GM19351 (cell line): ENCODE measurements at regions not wholly inside any gene's neighbourhood (a gene's known extent, or its start where the extent isn't known, plus 50 kb on each side); places are given as distances from the start of the nearest gene placed in this dataset.

Experiments used
- ATAC-seq: cut with Tn5 transposase; IDR thresholded peaks from one replicate; pipeline ENCODE4 v1.9.1; 2021; ENCODE audit warnings: mild to moderate bottlenecking, moderate library complexity; ENCODE audit not compliant: unreplicated experiment

DNA sequence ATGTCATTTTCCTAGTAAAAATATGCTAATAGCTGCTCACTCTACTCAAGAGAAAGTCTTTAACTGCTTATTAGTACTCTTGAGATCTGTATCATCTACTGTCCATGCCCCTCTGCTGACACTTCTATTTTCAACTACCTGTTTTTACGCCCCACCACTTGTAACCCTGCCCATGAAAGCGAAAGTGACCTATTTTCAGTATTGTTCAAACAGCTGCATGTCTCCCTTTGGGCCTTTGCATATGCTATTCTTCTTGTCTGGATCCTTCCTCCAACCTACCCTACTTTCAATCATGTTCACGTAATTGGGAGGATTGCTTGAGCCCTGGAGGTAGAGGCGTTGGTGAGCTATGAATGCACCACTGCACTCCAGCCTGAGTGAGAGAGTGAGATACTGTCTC is 1481.3 kb downstream of the GATA3 start:
- peak; percentile 89 for ATAC-seq

- no peak for ATAC-seq
Observed at GRCh38 chr10:9545073-9545472, 1472.6 kb upstream of the CELF2 start.

GRCh38 chr10:9547936-9548904 is 1469.5 kb upstream of the CELF2 start:
- ATAC-seq, result no peak

GRCh38 chr10:9550810-9551209 is 1466.9 kb upstream of the CELF2 start:
- no peak for ATAC-seq

GRCh38 chr10:9554321-9554720 is 1463.4 kb upstream of the CELF2 start:
- no peak for ATAC-seq

GRCh38 chr10:9560976-9561375 is 1456.7 kb upstream of the CELF2 start:
- no peak for ATAC-seq

- no peak for ATAC-seq
Observed at GRCh38 chr10:9561821-9562505, 1455.7 kb upstream of the CELF2 start.

GRCh38 chr10:9577746-9578145 is 1439.9 kb upstream of the CELF2 start:
- ATAC-seq, result no peak

DNA sequence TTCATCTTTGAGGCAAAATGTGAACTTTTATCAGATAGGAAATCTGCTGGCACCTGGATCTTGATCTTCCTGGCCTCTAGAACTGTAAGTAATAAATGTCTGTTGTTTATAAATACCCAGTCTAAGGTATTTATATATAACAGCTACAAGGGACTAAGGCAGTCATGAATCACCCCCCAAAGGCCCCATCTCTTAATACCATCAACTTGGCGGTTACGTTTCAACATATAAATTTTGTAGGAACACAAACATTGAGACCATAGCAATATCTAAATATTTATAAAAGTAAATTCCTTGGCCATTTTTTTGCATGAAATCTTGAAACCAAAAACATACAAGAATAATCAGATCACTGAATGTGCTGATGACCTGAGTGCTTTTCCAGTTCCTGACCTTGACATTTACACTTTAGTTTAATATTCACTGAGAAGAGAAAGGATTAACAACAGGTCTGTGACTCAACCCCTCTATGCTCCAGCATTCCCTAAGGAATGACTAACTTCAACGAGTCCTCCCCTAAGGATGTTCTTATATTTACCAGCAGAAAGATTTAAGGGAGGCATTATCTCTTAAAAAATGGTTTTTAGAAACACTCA is 1438.5 kb upstream of the CELF2 start:
- no peak for ATAC-seq

GRCh38 chr10:9582803-9583202 is 1434.9 kb upstream of the CELF2 start:
- ATAC-seq, result peak; percentile 62

- ATAC-seq, result no peak
Observed at GRCh38 chr10:9596368-9596920, 1421.2 kb upstream of the CELF2 start.

GRCh38 chr10:9602998-9603397 is 1414.7 kb upstream of the CELF2 start:
- ATAC-seq, result no peak

DNA sequence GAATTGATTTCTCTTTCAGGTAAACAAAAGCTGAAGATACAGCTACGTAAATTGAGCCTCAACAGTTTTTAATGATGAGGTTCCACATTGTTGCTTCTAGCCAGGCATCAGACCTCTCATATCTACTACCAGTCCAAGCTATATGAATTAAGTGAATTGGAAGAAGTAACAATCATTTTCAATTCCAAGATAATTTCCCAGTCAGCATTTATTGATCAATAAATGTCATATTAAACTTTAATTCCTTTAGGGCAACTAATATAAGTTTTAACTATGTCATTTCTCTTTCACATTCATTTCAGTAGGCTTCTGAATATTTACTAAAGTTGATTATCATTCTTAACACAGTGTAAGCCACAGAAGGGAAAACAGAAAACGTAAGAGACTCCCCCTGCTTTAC is 1413.7 kb upstream of the CELF2 start:
- no peak for ATAC-seq

GRCh38 chr10:9605231-9605630 is 1412.4 kb upstream of the CELF2 start:
- ATAC-seq, result no peak

GRCh38 chr10:9608602-9609001 is 1409.1 kb upstream of the CELF2 start:
- no peak for ATAC-seq

- peak; percentile 91 for ATAC-seq
Observed at GRCh38 chr10:9613338-9614075, 1404.2 kb upstream of the CELF2 start.

- no peak for ATAC-seq
Observed at GRCh38 chr10:9615189-9615588, 1402.5 kb upstream of the CELF2 start.

- ATAC-seq, result no peak
Observed at GRCh38 chr10:9621216-9621615, 1396.5 kb upstream of the CELF2 start.

GRCh38 chr10:9625304-9625703 is 1392.4 kb upstream of the CELF2 start:
- no peak for ATAC-seq

DNA sequence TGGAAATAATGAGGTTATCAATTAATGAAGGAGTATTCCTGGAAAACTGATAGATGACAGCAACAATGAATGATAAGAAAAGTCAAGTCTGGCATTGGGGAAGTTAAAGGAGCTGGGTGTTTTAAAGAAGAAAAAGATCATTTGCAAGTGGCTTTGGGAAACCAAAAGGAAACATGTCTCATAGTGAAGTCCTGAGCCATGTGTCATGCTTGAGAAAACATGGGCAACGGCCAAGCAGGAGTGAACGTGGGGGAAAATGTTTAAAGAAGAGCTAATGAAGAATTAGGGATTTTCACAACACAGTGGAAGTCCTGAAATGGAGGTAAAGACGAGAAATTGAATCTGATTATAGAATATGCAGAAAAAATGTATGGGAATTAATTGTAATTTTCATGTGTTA is 1383.2 kb upstream of the CELF2 start:
- ATAC-seq, result no peak

DNA sequence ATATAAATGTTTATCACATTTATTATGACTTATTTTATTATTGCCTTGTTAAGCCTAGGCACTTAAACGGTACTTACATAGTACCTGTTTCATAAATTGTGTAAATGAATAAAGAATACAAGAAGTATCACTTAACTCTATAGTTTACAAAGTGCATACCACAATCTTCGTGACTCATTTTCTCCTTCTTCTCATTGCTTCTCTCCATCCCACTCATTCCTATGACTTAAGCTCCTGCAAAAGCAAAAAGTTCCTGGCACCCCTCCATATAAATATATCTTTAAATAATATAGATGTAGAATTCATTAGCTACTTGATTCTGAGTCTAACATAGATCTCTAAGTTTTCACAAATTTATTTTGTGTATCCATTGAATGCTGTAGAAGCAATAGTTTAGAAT is 1382.0 kb upstream of the CELF2 start:
- no peak for ATAC-seq
